WTC11 (cell line): ENCODE measurements at regions not wholly inside any gene's neighbourhood (a gene's known extent, or its start where the extent isn't known, plus 50 kb on each side); places are given as distances from the start of the nearest gene placed in this dataset.
"Not testable (repeated sequence)": the region's sequence is repeated elsewhere in the genome, so short reads cannot be mapped to it uniquely, and the experiment has no call there.

Experiments
- ATAC-seq: fragments of 200-7000 bp; cut with Tn5 transposase; 2 replicates; pipeline ENCODE4 v1.10.0; 2021; ENCODE audit warnings: mild to moderate bottlenecking, moderate library complexity
- CTCF ChIA-PET: fragments of 300-600 bp; sonication (Branson Sonifier 250); formaldehyde crosslinking; loops from one replicate; lab custom pipeline; 2021; ENCODE audit warnings: antibody characterized with exemption; lab: Charles Lee
- POLR2A ChIA-PET: fragments of 350-600 bp; sonication (Branson Sonifier 250); formaldehyde crosslinking; loops from one replicate; lab custom pipeline; 2021; ENCODE audit warnings: antibody characterized with exemption; lab: Charles Lee
- DNase-seq: peaks from one replicate; pipeline ENCODE4 v3.0.0; 2021; ENCODE audit warnings: low spot score
- H3K27ac Mint-ChIP-seq: 2 replicates; pipeline ENCODE4 v1.8.0; 2021; ENCODE audit warnings: mixed read lengths
- H3K27me3 Mint-ChIP-seq: 2 replicates; pipeline ENCODE4 v1.8.0; 2021; ENCODE audit warnings: low read depth, mild to moderate bottlenecking, moderate library complexity, mixed read lengths
- H3K36me3 Mint-ChIP-seq: 2 replicates; pipeline ENCODE4 v1.8.0; 2021; ENCODE audit warnings: mixed read lengths
- H3K4me1 Mint-ChIP-seq: 2 replicates; pipeline ENCODE4 v1.8.0; 2022; ENCODE audit warnings: mixed read lengths
- H3K4me3 Mint-ChIP-seq: 2 replicates; pipeline ENCODE4 v1.8.0; 2021; ENCODE audit warnings: mild to moderate bottlenecking, moderate library complexity, mixed read lengths
- H3K9me3 Mint-ChIP-seq: 2 replicates; pipeline ENCODE4 v1.8.0; 2021; ENCODE audit warnings: mixed read lengths
- CBFB ChIP-seq: sonication (generic); formaldehyde crosslinking; IDR thresholded peaks from 2 replicates; pipeline ENCODE4 v1.8.1; 2022; ENCODE audit warnings: mild to moderate bottlenecking, low read depth, missing genetic modification reagents
- ESRRA ChIP-seq: sonication (generic); formaldehyde crosslinking; IDR thresholded peaks from 2 replicates; pipeline ENCODE4 v1.8.1; 2022; ENCODE audit warnings: mild to moderate bottlenecking, missing genetic modification reagents, borderline replicate concordance
- FOXJ3 ChIP-seq: sonication (generic); formaldehyde crosslinking; IDR thresholded peaks from 2 replicates; pipeline ENCODE4 v1.9.0; 2021; ENCODE audit warnings: missing genetic modification reagents, mild to moderate bottlenecking, borderline replicate concordance
- JAZF1 ChIP-seq: fragments of 250-450 bp; sonication (Bioruptor Pico); IDR thresholded peaks from 2 replicates; pipeline ENCODE4 v1.9.0; 2021; ENCODE audit warnings: moderate library complexity, mild to moderate bottlenecking, inconsistent platforms
- NFYB ChIP-seq: sonication (generic); formaldehyde crosslinking; conservative IDR thresholded peaks from 2 replicates; pipeline ENCODE4 v1.8.0; 2022; ENCODE audit warnings: low read depth, missing genetic modification reagents
- NR2C2 ChIP-seq: sonication (generic); formaldehyde crosslinking; IDR thresholded peaks from 2 replicates; pipeline ENCODE4 v1.8.0; 2022; ENCODE audit warnings: mild to moderate bottlenecking, missing genetic modification reagents
- RELA ChIP-seq: sonication (generic); formaldehyde crosslinking; IDR thresholded peaks from 2 replicates; pipeline ENCODE4 v1.8.1; 2022; ENCODE audit warnings: missing genetic modification reagents, mild to moderate bottlenecking, borderline replicate concordance
- RORB ChIP-seq: fragments of 250-450 bp; sonication (Bioruptor Pico); IDR thresholded peaks from 2 replicates; pipeline ENCODE4 v1.9.0; 2021; ENCODE audit warnings: mild to moderate bottlenecking
- SOX15 ChIP-seq: fragments of 250-450 bp; sonication (Bioruptor Pico); IDR thresholded peaks from 2 replicates; pipeline ENCODE4 v1.9.0; 2021; ENCODE audit warnings: mild to moderate bottlenecking
- TEAD4 ChIP-seq: sonication (generic); formaldehyde crosslinking; IDR thresholded peaks from 2 replicates; pipeline ENCODE4 v1.8.0; 2022; ENCODE audit warnings: mild to moderate bottlenecking, missing genetic modification reagents
- TF ChIP-seq, protein P1 (sequence below): sonication (generic); formaldehyde crosslinking; IDR thresholded peaks from 2 replicates; pipeline ENCODE4 v1.8.1; 2022; ENCODE audit warnings: mild to moderate bottlenecking, moderate library complexity, missing genetic modification reagents
- TF ChIP-seq, protein P2 (sequence below): fragments of 250-450 bp; sonication (Bioruptor Pico); IDR thresholded peaks from 2 replicates; pipeline ENCODE4 v1.9.0; 2021; ENCODE audit warnings: moderate library complexity, mild to moderate bottlenecking, inconsistent platforms, borderline replicate concordance
- TF ChIP-seq, protein P3 (sequence below): fragments of 250-450 bp; sonication (Bioruptor Pico); IDR thresholded peaks from 2 replicates; pipeline ENCODE4 v1.9.0; 2021; ENCODE audit warnings: mild to moderate bottlenecking
- TF ChIP-seq, protein P4 (sequence below): sonication (generic); formaldehyde crosslinking; IDR thresholded peaks from 2 replicates; pipeline ENCODE4 v1.8.1; 2022; ENCODE audit warnings: low read depth, missing genetic modification reagents, borderline replicate concordance
- TF ChIP-seq, protein P5 (sequence below): sonication (generic); formaldehyde crosslinking; IDR thresholded peaks from 2 replicates; pipeline ENCODE4 v1.8.0; 2022; ENCODE audit warnings: mild to moderate bottlenecking, missing genetic modification reagents
- TF ChIP-seq, protein P6 (sequence below): sonication (generic); formaldehyde crosslinking; IDR thresholded peaks from 2 replicates; pipeline ENCODE4 v1.8.1; 2023; ENCODE audit warnings: mild to moderate bottlenecking, missing genetic modification reagents, moderate library complexity
- TF ChIP-seq, protein P7 (sequence below): fragments of 250-450 bp; sonication (Bioruptor Pico); IDR thresholded peaks from 2 replicates; pipeline ENCODE4 v1.8.0; 2021; ENCODE audit warnings: mild to moderate bottlenecking
- TF ChIP-seq, protein P8 (sequence below): sonication (generic); formaldehyde crosslinking; IDR thresholded peaks from 2 replicates; pipeline ENCODE4 v1.8.1; 2023; ENCODE audit warnings: mild to moderate bottlenecking, moderate library complexity, missing genetic modification reagents
- TF ChIP-seq, protein P9 (sequence below): sonication (generic); formaldehyde crosslinking; IDR thresholded peaks from 2 replicates; pipeline ENCODE4 v1.8.0; 2023; ENCODE audit warnings: mild to moderate bottlenecking, missing genetic modification reagents
- TF ChIP-seq, protein P10 (sequence below): sonication (generic); formaldehyde crosslinking; IDR thresholded peaks from 2 replicates; pipeline ENCODE4 v1.8.1; 2023; ENCODE audit warnings: mild to moderate bottlenecking, missing genetic modification reagents, moderate library complexity

DNA sequence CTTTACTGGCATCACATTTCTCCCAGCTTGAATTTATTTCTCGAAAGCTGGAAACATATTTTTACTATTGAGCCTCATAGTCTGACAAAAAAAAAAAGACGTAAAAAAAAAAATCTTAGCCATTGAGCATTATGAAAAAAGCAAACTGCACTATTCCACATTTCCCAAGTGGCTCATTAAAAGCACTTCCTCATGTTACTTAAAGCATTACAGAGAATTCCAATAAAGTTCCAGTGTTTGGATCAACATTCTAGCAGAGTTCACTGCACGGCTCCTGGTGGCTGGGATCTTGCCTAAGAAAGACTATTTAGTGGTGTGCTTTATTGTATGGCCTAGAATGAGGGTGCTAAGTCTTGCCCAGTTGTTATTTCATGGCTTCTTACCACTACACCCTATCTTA, 476.2 kb downstream of the PPARGC1A start:
- no peaks in the 10 kb centered on the region for H3K4me1 Mint-ChIP-seq
- CTCF ChIA-PET: no interaction called here
- peaks cover 15% of the 10 kb centered on the region for H3K9me3 Mint-ChIP-seq

DNA sequence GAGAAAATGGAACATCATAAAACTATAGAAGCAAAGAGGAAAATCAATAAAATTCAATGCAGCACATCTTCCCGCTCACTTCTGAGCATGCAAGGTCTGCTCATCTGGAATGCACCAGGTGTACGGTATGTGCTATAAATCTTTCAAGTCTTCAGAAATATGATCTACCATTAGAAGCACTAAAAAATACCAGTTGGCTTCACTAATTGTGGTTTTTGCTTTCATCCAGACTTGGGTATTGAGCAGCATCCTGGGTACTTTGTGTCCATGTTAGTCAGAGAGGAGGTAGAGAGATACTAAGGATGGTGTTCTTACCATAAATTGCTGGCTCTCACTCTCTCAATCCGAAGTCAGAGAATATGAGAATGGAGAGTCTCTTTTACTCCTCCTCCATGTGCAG, 477.1 kb downstream of the PPARGC1A start:
- no peak for ATAC-seq
- no peak for DNase-seq
- H3K27ac Mint-ChIP-seq: no peak overlapping the region
- TF ChIP-seq, protein P1, sequence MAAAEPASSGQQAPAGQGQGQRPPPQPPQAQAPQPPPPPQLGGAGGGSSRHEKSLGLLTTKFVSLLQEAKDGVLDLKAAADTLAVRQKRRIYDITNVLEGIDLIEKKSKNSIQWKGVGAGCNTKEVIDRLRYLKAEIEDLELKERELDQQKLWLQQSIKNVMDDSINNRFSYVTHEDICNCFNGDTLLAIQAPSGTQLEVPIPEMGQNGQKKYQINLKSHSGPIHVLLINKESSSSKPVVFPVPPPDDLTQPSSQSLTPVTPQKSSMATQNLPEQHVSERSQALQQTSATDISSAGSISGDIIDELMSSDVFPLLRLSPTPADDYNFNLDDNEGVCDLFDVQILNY (CRISPR knock-in tag): no peak
- TF ChIP-seq CBFB (CRISPR knock-in tag) (no peak), TEAD4 (no peak), JAZF1 (CRISPR knock-in tag) (no peak), NFYB (no peak), FOXJ3 (CRISPR knock-in tag) (no peak), RELA (no peak), ESRRA (CRISPR knock-in tag) (no peak), NR2C2 (CRISPR knock-in tag) (no peak), RORB (CRISPR knock-in tag) (no peak), SOX15 (CRISPR knock-in tag) (no peak)
- TF ChIP-seq, protein P2, sequence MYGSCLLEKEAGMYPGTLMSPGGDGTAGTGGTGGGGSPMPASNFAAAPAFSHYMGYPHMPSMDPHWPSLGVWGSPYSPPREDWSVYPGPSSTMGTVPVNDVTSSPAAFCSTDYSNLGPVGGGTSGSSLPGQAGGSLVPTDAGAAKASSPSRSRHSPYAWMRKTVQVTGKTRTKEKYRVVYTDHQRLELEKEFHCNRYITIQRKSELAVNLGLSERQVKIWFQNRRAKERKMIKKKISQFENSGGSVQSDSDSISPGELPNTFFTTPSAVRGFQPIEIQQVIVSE (CRISPR knock-in tag): no peak
- TF ChIP-seq, protein P3, sequence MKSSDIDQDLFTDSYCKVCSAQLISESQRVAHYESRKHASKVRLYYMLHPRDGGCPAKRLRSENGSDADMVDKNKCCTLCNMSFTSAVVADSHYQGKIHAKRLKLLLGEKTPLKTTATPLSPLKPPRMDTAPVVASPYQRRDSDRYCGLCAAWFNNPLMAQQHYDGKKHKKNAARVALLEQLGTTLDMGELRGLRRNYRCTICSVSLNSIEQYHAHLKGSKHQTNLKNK (CRISPR knock-in tag): no peak
- TF ChIP-seq, protein P4, sequence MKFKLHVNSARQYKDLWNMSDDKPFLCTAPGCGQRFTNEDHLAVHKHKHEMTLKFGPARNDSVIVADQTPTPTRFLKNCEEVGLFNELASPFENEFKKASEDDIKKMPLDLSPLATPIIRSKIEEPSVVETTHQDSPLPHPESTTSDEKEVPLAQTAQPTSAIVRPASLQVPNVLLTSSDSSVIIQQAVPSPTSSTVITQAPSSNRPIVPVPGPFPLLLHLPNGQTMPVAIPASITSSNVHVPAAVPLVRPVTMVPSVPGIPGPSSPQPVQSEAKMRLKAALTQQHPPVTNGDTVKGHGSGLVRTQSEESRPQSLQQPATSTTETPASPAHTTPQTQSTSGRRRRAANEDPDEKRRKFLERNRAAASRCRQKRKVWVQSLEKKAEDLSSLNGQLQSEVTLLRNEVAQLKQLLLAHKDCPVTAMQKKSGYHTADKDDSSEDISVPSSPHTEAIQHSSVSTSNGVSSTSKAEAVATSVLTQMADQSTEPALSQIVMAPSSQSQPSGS (CRISPR knock-in tag): no peak
- TF ChIP-seq, protein P5, sequence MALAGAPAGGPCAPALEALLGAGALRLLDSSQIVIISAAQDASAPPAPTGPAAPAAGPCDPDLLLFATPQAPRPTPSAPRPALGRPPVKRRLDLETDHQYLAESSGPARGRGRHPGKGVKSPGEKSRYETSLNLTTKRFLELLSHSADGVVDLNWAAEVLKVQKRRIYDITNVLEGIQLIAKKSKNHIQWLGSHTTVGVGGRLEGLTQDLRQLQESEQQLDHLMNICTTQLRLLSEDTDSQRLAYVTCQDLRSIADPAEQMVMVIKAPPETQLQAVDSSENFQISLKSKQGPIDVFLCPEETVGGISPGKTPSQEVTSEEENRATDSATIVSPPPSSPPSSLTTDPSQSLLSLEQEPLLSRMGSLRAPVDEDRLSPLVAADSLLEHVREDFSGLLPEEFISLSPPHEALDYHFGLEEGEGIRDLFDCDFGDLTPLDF (CRISPR knock-in tag): no peak
- H3K9me3 Mint-ChIP-seq: peaks cover 8% of the 10 kb centered on the region
- POLR2A ChIA-PET: no interaction called here
- CTCF ChIA-PET: no interaction called here
- no peaks in the 10 kb centered on the region for H3K36me3 Mint-ChIP-seq
- H3K4me3 Mint-ChIP-seq: no peak overlapping the region
- H3K27me3 Mint-ChIP-seq: no peaks in the 10 kb centered on the region
- H3K4me1 Mint-ChIP-seq: no peaks in the 10 kb centered on the region

More for the DNA sequence above, 476.2 kb downstream of the PPARGC1A start:
- POLR2A ChIA-PET: no interaction called here
- no peak overlapping the region for H3K4me3 Mint-ChIP-seq
- no peak overlapping the region for H3K27ac Mint-ChIP-seq
- TF ChIP-seq, protein P6, sequence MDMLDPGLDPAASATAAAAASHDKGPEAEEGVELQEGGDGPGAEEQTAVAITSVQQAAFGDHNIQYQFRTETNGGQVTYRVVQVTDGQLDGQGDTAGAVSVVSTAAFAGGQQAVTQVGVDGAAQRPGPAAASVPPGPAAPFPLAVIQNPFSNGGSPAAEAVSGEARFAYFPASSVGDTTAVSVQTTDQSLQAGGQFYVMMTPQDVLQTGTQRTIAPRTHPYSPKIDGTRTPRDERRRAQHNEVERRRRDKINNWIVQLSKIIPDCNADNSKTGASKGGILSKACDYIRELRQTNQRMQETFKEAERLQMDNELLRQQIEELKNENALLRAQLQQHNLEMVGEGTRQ: no peak
- TF ChIP-seq, protein P7, sequence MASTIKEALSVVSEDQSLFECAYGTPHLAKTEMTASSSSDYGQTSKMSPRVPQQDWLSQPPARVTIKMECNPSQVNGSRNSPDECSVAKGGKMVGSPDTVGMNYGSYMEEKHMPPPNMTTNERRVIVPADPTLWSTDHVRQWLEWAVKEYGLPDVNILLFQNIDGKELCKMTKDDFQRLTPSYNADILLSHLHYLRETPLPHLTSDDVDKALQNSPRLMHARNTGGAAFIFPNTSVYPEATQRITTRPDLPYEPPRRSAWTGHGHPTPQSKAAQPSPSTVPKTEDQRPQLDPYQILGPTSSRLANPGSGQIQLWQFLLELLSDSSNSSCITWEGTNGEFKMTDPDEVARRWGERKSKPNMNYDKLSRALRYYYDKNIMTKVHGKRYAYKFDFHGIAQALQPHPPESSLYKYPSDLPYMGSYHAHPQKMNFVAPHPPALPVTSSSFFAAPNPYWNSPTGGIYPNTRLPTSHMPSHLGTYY: no peak
- TF ChIP-seq, protein P8, sequence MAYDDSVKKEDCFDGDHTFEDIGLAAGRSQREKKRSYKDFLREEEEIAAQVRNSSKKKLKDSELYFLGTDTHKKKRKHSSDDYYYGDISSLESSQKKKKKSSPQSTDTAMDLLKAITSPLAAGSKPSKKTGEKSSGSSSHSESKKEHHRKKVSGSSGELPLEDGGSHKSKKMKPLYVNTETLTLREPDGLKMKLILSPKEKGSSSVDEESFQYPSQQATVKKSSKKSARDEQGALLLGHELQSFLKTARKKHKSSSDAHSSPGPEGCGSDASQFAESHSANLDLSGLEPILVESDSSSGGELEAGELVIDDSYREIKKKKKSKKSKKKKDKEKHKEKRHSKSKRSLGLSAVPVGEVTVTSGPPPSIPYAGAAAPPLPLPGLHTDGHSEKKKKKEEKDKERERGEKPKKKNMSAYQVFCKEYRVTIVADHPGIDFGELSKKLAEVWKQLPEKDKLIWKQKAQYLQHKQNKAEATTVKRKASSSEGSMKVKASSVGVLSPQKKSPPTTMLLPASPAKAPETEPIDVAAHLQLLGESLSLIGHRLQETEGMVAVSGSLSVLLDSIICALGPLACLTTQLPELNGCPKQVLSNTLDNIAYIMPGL (CRISPR knock-in tag): no peak
- TF ChIP-seq, protein P9, sequence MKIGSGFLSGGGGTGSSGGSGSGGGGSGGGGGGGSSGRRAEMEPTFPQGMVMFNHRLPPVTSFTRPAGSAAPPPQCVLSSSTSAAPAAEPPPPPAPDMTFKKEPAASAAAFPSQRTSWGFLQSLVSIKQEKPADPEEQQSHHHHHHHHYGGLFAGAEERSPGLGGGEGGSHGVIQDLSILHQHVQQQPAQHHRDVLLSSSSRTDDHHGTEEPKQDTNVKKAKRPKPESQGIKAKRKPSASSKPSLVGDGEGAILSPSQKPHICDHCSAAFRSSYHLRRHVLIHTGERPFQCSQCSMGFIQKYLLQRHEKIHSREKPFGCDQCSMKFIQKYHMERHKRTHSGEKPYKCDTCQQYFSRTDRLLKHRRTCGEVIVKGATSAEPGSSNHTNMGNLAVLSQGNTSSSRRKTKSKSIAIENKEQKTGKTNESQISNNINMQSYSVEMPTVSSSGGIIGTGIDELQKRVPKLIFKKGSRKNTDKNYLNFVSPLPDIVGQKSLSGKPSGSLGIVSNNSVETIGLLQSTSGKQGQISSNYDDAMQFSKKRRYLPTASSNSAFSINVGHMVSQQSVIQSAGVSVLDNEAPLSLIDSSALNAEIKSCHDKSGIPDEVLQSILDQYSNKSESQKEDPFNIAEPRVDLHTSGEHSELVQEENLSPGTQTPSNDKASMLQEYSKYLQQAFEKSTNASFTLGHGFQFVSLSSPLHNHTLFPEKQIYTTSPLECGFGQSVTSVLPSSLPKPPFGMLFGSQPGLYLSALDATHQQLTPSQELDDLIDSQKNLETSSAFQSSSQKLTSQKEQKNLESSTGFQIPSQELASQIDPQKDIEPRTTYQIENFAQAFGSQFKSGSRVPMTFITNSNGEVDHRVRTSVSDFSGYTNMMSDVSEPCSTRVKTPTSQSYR (CRISPR knock-in tag): no peak
- TF ChIP-seq, protein P10, sequence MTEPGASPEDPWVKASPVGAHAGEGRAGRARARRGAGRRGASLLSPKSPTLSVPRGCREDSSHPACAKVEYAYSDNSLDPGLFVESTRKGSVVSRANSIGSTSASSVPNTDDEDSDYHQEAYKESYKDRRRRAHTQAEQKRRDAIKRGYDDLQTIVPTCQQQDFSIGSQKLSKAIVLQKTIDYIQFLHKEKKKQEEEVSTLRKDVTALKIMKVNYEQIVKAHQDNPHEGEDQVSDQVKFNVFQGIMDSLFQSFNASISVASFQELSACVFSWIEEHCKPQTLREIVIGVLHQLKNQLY (CRISPR knock-in tag): no peak
- ATAC-seq: no peak
- DNase-seq: no peak
- H3K27me3 Mint-ChIP-seq: no peaks in the 10 kb centered on the region
- H3K36me3 Mint-ChIP-seq: no peaks in the 10 kb centered on the region

DNA sequence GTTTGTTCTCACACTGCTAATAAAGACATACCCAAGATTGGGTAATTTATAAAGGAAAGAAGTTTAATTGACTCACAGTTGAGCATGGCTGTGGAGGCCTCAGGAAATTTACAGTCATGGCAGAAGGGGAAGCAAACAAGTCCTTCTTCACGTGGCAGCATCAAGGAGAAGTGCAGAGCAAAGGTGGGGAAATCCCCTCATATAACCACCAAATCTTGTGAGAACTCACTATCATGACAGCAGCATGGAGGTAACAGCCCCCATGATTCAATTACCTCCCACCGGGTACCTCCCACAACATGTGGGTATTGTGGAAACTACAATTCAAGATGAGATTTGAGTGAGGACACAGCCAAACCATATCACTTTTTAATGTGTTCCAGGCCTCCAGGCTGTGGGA, 480.9 kb downstream of the PPARGC1A start:
- POLR2A ChIA-PET, ATAC-seq, H3K27me3 Mint-ChIP-seq, H3K4me3 Mint-ChIP-seq, DNase-seq, H3K27ac Mint-ChIP-seq, H3K36me3 Mint-ChIP-seq, H3K4me1 Mint-ChIP-seq, CTCF ChIA-PET: not testable (repeated sequence)
- peaks cover 31% of the 10 kb centered on the region for H3K9me3 Mint-ChIP-seq
